ENCODE measurements at regions not wholly inside any gene's neighbourhood (a gene's known extent, or its start where the extent isn't known, plus 50 kb on each side); places are given as distances from the start of the nearest gene placed in this dataset.

GRCh38 chr2:30310371-30310770 is 79.0 kb downstream of the LBH start:
- Histone ChIP-seq H3K9me3 (no peaks in the 10 kb centered on the region), H3K4me1 (no peaks in the 10 kb centered on the region), H3K4me3 (no peak overlapping the region), H3K27ac (no peak overlapping the region), H3K27me3 (no peaks in the 10 kb centered on the region), H3K36me3 (no peaks in the 10 kb centered on the region)
- TF ChIP-seq, protein P1, sequence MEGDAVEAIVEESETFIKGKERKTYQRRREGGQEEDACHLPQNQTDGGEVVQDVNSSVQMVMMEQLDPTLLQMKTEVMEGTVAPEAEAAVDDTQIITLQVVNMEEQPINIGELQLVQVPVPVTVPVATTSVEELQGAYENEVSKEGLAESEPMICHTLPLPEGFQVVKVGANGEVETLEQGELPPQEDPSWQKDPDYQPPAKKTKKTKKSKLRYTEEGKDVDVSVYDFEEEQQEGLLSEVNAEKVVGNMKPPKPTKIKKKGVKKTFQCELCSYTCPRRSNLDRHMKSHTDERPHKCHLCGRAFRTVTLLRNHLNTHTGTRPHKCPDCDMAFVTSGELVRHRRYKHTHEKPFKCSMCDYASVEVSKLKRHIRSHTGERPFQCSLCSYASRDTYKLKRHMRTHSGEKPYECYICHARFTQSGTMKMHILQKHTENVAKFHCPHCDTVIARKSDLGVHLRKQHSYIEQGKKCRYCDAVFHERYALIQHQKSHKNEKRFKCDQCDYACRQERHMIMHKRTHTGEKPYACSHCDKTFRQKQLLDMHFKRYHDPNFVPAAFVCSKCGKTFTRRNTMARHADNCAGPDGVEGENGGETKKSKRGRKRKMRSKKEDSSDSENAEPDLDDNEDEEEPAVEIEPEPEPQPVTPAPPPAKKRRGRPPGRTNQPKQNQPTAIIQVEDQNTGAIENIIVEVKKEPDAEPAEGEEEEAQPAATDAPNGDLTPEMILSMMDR (IDR thresholded peaks at IDR 0.05) = no peak
- no peak for DNase-seq (ENCODE audit: low spot score)

DNA sequence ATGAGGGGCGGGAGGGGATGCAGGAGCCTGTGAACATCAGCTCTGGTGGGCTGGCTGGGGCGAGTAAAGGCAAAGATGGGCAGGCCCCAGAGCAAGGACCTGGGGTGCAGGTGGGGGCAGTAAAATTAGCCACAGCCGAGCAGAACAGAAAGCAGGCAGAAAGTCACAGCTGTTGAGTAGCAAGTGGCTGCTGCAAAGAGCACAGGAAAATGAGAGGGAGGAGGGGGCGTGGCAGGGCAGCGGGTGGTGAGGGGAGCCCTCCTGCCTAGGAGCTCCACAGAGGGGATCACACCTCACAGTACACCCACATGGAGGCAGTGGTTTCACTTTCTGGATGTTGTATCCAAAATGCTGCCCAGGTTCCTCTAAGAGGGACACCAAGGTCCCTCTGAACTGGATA is 79.6 kb downstream of the LBH start:
- H3K4me3 ChIP-seq = no peak overlapping the region
- H3K9me3 ChIP-seq = no peaks in the 10 kb centered on the region
- TF ChIP-seq, protein P1 (IDR thresholded peaks at IDR 0.05) = no peak
- H3K27ac ChIP-seq = no peak overlapping the region
- no peak for DNase-seq (ENCODE audit: low spot score)
- H3K27me3 ChIP-seq = no peaks in the 10 kb centered on the region
- H3K36me3 ChIP-seq = no peaks in the 10 kb centered on the region
- no peaks in the 10 kb centered on the region for H3K4me1 ChIP-seq

DNA sequence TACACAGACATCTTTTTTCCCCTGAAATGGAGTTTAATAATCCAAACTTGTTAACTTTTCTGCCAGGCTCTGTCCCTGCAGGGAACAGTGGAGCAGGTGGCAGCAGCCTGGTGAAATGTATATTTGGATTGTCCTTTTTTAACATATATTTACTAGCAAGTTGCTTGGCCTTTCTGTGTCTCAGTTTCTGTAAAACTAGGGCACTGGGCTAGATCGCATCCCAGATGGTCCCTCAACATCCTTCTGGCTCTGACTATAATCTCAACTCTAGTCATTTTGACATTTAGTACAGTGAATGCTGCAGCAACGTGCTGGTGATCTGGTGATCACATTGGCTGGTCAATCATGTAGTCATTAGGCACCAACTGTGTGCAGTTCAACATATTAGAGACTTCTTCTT is 80.4 kb downstream of the LBH start:
- H3K27me3 ChIP-seq = no peaks in the 10 kb centered on the region
- no peaks in the 10 kb centered on the region for H3K4me1 ChIP-seq
- TF ChIP-seq, protein P1 (IDR thresholded peaks at IDR 0.05) = no peak
- no peak overlapping the region for H3K4me3 ChIP-seq
- H3K27ac ChIP-seq = no peak overlapping the region
- no peaks in the 10 kb centered on the region for H3K36me3 ChIP-seq
- no peak for DNase-seq (ENCODE audit: low spot score)
- no peaks in the 10 kb centered on the region for H3K9me3 ChIP-seq

DNA sequence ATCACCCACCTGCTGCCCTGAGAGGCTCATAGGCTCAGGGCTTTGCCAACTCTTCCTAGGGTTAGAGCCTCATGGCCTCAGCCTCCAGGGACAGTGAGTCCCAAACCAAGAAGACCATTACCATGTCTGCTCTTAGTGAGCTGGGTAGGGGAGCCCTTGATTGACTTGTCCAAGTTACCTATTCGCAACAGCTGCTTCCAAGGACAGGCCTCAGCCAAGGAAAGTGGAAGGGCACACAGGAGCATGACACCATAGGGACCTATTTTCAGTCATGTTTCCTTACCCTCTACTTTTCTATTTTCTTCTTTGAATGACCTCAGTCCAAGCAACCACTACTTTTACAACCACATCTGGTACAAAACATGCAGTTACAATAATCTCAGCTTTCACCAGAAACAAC is 81.6 kb downstream of the LBH start:
- no peaks in the 10 kb centered on the region for H3K27me3 ChIP-seq
- no peak overlapping the region for H3K4me3 ChIP-seq
- TF ChIP-seq, protein P1 (IDR thresholded peaks at IDR 0.05) = no peak
- no peaks in the 10 kb centered on the region for H3K36me3 ChIP-seq
- no peak for DNase-seq (ENCODE audit: low spot score)
- H3K4me1 ChIP-seq = no peaks in the 10 kb centered on the region
- no peaks in the 10 kb centered on the region for H3K9me3 ChIP-seq
- H3K27ac ChIP-seq = no peak overlapping the region

DNA sequence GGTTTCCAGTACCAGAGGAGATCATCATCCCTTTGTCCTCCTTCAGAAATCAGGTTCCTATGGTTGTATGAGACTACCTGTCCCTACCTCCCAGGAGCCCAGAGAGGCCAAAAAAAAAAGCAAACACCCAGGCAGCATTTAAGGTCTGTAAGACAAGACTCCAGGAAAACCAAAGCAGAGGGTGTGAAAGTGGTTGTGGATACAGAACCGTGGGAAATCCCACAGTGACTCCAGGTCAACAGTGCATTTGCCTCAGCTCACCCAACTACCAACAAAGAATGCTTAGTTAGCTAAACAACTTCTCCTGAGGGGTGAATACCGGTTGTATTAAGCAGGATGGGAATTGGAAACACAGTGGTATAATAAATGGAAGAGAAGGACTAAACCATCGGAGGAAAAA is 83.6 kb downstream of the LBH start:
- no peak overlapping the region for H3K27ac ChIP-seq
- H3K4me1 ChIP-seq = no peaks in the 10 kb centered on the region
- no peaks in the 10 kb centered on the region for H3K27me3 ChIP-seq
- no peaks in the 10 kb centered on the region for H3K36me3 ChIP-seq
- H3K4me3 ChIP-seq = no peak overlapping the region
- DNase-seq (ENCODE audit: low spot score) = no peak
- TF ChIP-seq, protein P1 (IDR thresholded peaks at IDR 0.05) = no peak
- H3K9me3 ChIP-seq = no peaks in the 10 kb centered on the region

- DNase-seq (ENCODE audit: low spot score) = no peak
- no peak overlapping the region for H3K4me3 ChIP-seq
- no peaks in the 10 kb centered on the region for H3K9me3 ChIP-seq
- H3K27ac ChIP-seq = no peak overlapping the region
- no peaks in the 10 kb centered on the region for H3K36me3 ChIP-seq
- no peaks in the 10 kb centered on the region for H3K27me3 ChIP-seq
- TF ChIP-seq, protein P1 (IDR thresholded peaks at IDR 0.05) = no peak
- no peaks in the 10 kb centered on the region for H3K4me1 ChIP-seq
Observed at GRCh38 chr2:30315391-30316063, 84.2 kb downstream of the LBH start.

Data from right atrium auricular region (tissue), 2 donors.